Right lobe of liver (tissue), 4 donors: ENCODE measurements at regions not wholly inside any gene's neighbourhood (a gene's known extent, or its start where the extent isn't known, plus 50 kb on each side); places are given as distances from the start of the nearest gene placed in this dataset.

Source experiments
- POLR2A ChIP-seq: fragments of 450-650 bp; IDR thresholded peaks from one replicate; pipeline ENCODE4 v1.6.1; 2017; ENCODE audit warnings: antibody characterized with exemption, mild to moderate bottlenecking
- TF ChIP-seq, protein P1 (sequence below), 4 donors: fragments of 200-600 bp in 3 of 4; fragments of 450-650 bp in 1 of 4; IDR thresholded peaks; one replicate each; pipeline versions ENCODE4 v1.5.1 to v1.8.0; 2016 to 2022; ENCODE audit warnings: antibody characterized with exemption in 4 of 4, mild to moderate bottlenecking in 2 of 4
- donor health status: DM: no; HTN: no; CAD: no.
- donor health status: DM: no; HTN: no; CAD: no.
- donor health status: DM: no; HTN: yes; CAD: no.

DNA sequence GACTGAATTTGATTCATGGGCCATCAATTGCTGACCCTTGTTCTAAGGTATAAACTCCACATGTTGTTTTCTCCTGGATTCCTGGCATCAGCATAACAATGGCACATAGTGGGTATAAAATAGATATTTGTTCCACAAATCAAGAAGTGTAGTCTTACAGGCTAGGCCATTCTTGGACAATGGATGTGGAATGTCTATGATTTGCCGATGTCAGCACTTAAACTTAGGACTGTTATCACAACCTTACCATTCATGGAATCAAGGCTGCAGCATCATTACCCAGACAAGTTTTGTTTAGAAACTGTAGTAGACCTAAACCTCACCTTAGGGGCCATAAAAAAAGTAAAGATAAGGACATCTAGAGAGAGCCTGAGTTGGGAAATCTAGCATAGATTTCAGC lies 680.0 kb downstream of the BRINP1 start:
- TF ChIP-seq, protein P1, sequence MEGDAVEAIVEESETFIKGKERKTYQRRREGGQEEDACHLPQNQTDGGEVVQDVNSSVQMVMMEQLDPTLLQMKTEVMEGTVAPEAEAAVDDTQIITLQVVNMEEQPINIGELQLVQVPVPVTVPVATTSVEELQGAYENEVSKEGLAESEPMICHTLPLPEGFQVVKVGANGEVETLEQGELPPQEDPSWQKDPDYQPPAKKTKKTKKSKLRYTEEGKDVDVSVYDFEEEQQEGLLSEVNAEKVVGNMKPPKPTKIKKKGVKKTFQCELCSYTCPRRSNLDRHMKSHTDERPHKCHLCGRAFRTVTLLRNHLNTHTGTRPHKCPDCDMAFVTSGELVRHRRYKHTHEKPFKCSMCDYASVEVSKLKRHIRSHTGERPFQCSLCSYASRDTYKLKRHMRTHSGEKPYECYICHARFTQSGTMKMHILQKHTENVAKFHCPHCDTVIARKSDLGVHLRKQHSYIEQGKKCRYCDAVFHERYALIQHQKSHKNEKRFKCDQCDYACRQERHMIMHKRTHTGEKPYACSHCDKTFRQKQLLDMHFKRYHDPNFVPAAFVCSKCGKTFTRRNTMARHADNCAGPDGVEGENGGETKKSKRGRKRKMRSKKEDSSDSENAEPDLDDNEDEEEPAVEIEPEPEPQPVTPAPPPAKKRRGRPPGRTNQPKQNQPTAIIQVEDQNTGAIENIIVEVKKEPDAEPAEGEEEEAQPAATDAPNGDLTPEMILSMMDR (IDR thresholded peaks at IDR 0.05) = no peak
- TF ChIP-seq POLR2A = no peak
